Renal pelvis (tissue), 1 donor: ENCODE measurements at regions not wholly inside any gene's neighbourhood (a gene's known extent, or its start where the extent isn't known, plus 50 kb on each side); places are given as distances from the start of the nearest gene placed in this dataset.
"Not testable (repeated sequence)": the region's sequence is repeated elsewhere in the genome, so short reads cannot be mapped to it uniquely, and the experiment has no call there.

ENCODE experiments used
- DNase-seq: peaks from one replicate; pipeline ENCODE4 v3.0.0-alpha.2; 2013

- no peak for DNase-seq
These were observed 375.7 kb downstream of the CCSER2 start for GRCh38 chr10:84704101-84704500.

GRCh38 chr10:84706431-84706830, 378.0 kb downstream of the CCSER2 start:
- DNase-seq: no peak

- DNase-seq: no peak
These were observed 378.5 kb downstream of the CCSER2 start for GRCh38 chr10:84706875-84707274.

DNA sequence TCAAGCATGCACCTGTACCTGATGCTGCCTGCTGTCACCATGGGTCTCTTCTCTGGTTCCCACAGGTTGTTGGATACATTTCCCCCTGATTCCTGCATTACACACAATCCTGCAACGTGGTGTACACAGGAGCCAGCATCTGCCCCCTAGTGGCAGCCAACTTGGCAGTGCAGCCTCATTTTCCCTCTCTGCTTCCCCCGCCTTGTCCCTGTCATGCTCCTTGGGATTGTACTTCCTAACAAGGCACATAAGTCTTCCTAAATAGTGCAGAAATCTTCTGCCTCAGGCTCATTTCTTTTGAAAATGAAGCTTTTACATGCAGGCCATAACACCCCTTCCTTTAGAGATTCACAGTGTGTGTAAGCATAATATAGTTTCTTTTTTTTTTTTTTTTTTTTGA, 387.5 kb downstream of the CCSER2 start:
- peak; percentile 17 for DNase-seq

- no peak for DNase-seq
These were observed 390.7 kb downstream of the CCSER2 start for GRCh38 chr10:84718877-84719616.

DNA sequence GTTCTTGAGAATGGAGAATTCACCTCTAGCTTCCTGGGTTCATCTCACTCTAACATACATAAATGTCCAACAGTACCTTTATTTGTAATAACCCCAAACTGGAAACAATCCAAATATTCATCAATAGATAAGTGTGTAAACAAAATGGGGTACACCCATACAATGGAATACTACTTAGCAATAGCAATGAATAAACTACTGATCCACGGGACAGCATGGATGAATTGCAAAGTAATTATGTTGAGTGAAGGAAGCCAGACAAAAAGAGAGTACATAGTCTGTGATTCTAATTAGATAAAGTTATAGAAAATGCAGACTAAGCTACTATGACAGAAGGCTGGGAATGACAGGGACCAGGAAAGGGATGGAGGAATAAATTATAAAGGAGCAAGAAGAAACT, 391.3 kb downstream of the CCSER2 start:
- DNase-seq: no peak

- no peak for DNase-seq
These were observed 399.0 kb downstream of the CCSER2 start for GRCh38 chr10:84727398-84727797.

- not testable (repeated sequence) for DNase-seq
These were observed 410.7 kb downstream of the CCSER2 start for GRCh38 chr10:84739126-84739525.

DNA sequence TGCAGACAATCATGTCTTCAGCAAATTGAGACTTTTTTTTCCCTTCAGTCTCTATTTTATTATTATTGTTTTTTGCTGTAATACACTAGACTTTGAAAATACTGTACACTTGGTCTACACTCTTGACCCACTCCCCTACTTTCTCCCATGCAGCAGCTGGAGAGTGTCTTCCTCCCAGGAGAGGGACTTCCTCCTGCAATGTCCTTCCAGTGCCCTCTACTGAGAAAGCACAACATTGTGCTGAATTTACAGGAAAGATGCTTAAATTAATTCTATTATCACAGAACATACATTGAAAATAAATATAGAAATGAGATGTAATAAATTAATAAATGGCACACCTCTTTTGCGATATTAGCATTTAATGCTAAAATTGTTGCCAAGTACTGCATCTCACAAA, 411.3 kb downstream of the CCSER2 start:
- DNase-seq: peak; percentile 1

- DNase-seq: no peak
These were observed 415.1 kb downstream of the CCSER2 start for GRCh38 chr10:84743483-84743882.

GRCh38 chr10:84755311-84755710, 426.9 kb downstream of the CCSER2 start:
- DNase-seq: no peak

DNA sequence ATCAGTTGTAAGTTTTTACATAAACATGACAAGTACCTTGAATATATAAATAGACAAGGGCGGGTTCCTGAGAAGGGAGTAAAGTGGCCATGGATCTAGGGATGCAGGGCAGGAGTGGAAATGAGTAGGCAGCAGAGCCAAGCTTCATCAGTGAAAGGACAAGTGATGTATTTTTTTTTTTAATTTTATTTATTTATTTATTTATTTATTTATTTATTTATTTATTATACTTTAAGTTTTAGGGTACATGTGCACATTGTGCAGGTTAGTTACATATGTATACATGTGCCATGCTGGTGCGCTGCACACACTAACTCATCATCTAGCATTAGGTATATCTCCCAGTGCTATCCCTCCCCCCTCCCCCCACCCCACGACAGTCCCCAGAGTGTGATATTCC, 428.3 kb downstream of the CCSER2 start:
- not testable (repeated sequence) for DNase-seq

GRCh38 chr10:84761994-84762614, 433.7 kb downstream of the CCSER2 start:
- not testable (repeated sequence) for DNase-seq

DNA sequence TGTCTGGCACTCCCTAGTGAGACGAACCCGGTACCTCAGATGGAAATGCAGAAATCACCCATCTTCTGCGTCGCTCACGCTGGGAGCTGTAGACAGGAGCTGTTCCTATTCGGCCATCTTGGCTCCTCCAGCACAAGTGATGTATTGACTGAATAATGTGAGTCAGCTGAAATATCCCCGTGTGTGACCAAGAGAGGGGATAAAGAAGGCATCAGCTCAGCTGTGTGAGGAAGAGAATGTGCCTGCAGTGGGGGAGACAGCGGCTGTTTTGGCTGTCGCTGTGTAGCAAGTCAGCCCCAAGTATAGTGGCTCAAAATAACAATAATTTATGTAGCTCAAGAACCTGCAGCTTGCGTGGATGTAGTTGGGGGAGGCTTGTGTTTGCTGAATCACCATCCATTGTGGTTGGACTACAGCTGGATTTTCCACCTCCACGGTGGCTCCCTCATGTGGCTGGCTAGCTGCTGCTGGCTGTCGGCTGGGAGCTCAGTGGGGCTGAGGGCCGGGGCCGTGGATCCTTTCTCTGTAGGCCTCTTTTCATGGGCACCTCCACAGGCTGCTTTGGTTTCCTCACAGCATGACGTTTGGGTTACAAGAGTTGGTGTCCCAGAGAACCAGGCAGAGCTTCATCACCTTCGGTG, 434.5 kb downstream of the CCSER2 start:
- no peak for DNase-seq

GRCh38 chr10:84763965-84764364, 435.6 kb downstream of the CCSER2 start:
- no peak for DNase-seq

DNA sequence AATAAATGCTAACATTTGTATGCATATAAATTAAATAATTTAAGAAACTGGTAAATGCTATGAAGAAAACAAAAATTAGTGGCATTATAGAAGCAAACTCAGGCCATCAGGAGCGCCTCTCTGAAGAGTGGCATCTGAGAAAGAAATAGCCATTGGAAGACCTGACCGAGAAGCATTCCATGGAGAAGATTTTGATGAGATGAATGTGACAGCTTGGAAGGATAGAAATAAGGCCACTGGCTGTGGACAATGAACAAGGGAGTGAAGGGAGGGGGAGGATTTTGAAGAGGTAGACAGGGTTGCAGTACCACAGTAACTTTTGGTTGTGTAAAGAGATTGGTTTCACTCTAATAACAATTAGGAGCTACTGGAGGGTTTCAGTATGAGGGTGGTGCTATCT, 436.7 kb downstream of the CCSER2 start:
- DNase-seq: no peak

DNA sequence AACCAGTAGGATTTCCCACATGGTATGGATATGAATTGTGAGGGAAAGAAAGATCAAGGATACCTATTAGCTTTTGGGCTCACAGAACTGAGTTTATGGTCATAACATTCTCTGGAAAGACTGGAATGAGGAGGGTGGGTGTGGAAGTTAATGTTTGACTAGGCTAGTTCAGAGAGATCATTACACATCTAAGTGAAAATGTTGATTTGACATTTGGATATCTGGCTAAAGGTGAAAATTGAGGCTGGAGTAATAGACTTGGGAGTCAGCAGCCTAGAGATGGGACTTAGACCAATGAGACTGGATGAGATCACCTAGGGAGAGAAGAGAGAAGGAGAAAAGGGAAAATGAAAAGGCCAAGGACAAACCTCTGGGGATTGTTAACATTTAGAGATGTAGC, 437.3 kb downstream of the CCSER2 start:
- no peak for DNase-seq

DNA sequence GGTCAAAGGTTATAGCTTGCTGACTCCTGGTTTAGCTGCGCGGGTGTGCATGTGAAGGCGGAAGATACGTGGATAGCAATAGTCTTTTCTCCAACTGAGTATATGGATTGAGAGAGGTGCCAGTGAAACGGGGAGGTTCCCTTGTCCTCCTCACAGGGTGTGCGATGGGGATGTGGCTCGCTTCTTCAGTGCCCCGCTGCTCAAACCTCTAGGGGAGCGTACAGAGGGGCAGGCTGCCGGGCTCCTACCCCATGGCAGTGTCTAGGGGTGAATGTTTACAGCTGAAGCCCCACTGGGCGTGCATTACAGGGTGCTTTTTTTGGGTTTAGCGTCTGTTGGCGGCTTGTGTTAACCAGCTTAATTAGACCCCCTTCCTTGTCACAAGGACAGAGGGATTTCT, 438.5 kb downstream of the CCSER2 start:
- no peak for DNase-seq

DNA sequence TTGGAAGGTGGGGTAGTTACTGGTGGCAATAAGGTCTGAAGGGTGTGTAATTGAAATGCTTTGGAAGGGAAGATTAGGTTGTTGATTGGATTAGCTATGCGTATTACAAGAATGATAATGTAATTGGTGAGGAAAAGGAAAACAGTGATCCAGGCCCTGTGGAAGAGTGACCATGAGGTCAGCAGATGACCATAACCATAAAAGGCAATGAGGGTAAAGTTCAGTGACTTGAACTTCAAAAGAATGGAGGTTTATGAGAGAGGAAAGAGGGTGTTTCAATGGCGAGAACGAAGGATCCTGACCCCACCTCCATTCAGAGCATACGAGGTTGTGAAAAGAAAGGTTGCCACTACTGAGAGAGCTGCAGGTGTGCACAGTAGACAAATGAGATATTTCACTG, 439.7 kb downstream of the CCSER2 start:
- no peak for DNase-seq

GRCh38 chr10:84770824-84771223, 442.4 kb downstream of the CCSER2 start:
- no peak for DNase-seq

DNA sequence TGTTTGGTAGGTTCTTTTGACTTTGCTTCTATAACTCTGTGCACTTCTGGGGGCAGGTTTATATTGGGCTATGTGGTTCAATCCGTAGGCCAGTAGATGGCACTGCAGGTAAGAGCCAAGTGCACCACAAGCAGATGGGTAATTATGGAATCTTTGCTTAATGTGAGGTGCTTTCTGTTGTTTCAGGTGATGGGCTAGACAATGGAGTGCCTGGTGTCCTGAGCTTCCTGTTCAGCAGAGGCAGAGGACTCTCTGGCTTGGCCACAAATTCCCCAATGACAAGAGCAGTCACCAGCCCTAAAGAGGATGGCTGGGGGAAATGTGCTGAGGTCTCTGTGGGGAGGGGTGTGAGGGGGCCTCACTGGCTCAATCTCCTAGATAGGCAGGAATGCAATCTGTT, 455.0 kb downstream of the CCSER2 start:
- DNase-seq: peak; percentile 22

- DNase-seq: no peak
These were observed 455.5 kb downstream of the CCSER2 start for GRCh38 chr10:84783909-84784308.

GRCh38 chr10:84784749-84785148, 456.4 kb downstream of the CCSER2 start:
- DNase-seq: no peak
